Stomach (tissue), 4 donors: ENCODE measurements at regions not wholly inside any gene's neighbourhood (a gene's known extent, or its start where the extent isn't known, plus 50 kb on each side); places are given as distances from the start of the nearest gene placed in this dataset.

ENCODE experiments used
- EP300 ChIP-seq: sonication (generic); formaldehyde crosslinking; IDR thresholded peaks from one replicate; pipeline ENCODE4 v1.6.1; 2017; ENCODE audit warnings: antibody characterized with exemption
- POLR2A ChIP-seq, 4 donors: fragments of 450-650 bp; IDR thresholded peaks; one replicate each; pipeline ENCODE4 v1.6.1; 2016; ENCODE audit warnings: antibody characterized with exemption in 4 of 4, control low read depth in 2 of 4, mild to moderate bottlenecking in 1 of 4, moderate library complexity in 1 of 4
- POLR2AphosphoS5 ChIP-seq, 3 donors: sonication (generic); formaldehyde crosslinking; IDR thresholded peaks; one replicate each; pipeline ENCODE4 v1.6.1; 2016; ENCODE audit warnings: antibody characterized with exemption in 3 of 3
- TF ChIP-seq, protein P1 (sequence below), 7 experiments: fragments of 450-650 bp in 4 of 7; fragments of 200-600 bp in 3 of 7; sonication (generic) in 3 of 7; IDR thresholded peaks; one replicate each; pipeline ENCODE4 v1.5.1; 2016 to 2019; ENCODE audit warnings: antibody characterized with exemption in 7 of 7, control low read depth in 2 of 7, mild to moderate bottlenecking in 1 of 7

DNA sequence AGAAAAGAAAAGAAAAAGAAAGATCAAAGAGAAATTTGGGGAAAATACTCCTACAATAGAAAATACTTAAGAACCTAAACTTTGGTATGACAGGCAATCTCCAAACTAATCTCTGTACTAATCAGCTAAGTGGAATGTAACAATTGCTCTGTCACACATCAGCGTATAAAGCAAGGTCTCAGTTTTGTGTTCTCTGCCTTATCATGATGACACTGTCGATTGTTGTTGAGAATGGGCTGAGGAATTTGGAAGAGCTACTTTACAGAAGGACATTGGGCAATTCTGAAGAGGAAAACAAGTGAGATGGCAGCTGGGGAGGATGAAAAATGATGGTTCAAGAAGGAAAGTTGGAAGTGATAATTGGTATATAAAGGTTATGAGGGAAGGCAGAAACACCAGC is 486.0 kb upstream of the HTR2C start:
- TF ChIP-seq, protein P1, sequence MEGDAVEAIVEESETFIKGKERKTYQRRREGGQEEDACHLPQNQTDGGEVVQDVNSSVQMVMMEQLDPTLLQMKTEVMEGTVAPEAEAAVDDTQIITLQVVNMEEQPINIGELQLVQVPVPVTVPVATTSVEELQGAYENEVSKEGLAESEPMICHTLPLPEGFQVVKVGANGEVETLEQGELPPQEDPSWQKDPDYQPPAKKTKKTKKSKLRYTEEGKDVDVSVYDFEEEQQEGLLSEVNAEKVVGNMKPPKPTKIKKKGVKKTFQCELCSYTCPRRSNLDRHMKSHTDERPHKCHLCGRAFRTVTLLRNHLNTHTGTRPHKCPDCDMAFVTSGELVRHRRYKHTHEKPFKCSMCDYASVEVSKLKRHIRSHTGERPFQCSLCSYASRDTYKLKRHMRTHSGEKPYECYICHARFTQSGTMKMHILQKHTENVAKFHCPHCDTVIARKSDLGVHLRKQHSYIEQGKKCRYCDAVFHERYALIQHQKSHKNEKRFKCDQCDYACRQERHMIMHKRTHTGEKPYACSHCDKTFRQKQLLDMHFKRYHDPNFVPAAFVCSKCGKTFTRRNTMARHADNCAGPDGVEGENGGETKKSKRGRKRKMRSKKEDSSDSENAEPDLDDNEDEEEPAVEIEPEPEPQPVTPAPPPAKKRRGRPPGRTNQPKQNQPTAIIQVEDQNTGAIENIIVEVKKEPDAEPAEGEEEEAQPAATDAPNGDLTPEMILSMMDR (IDR thresholded peaks at IDR 0.05): no peak
- TF ChIP-seq POLR2AphosphoS5 (IDR thresholded peaks at IDR 0.05): no peak
- TF ChIP-seq POLR2A (IDR thresholded peaks at IDR 0.05): no peak
- TF ChIP-seq EP300: no peak
